Fibroblast of lung (primary cell): ENCODE measurements at regions not wholly inside any gene's neighbourhood (a gene's known extent, or its start where the extent isn't known, plus 50 kb on each side); places are given as distances from the start of the nearest gene placed in this dataset.

Source experiments
- CTCF ChIP-seq, 2 donors: IDR thresholded peaks in 1 of 2; conservative IDR thresholded peaks in 1 of 2; 1 replicate in 1 of 2; 2 replicates in 1 of 2; pipeline ENCODE4 v1.5.1; 2011 to 2012; ENCODE audit warnings: low read length in 2 of 2, control low read depth in 1 of 2, inconsistent platforms in 1 of 2, low read depth in 1 of 2, mild to moderate bottlenecking in 1 of 2
- EZH2 ChIP-seq: IDR thresholded peaks from 2 replicates; pipeline ENCODE4 v1.5.1; 2012; ENCODE audit warnings: low read length, control low read depth, mild to moderate bottlenecking; ENCODE audit errors: missing control alignments

- no peak for TF ChIP-seq CTCF (conservative IDR thresholded peaks at IDR 0.05 in 1 of 2, IDR thresholded peaks at IDR 0.05 in 1 of 2; ENCODE audit: low read depth in 1 of 2, low read length in 2 of 2)
- no peak for TF ChIP-seq EZH2
Measured at GRCh38 chr19:13627531-13627930, 121.3 kb upstream of the CACNA1A start.
